Astrocyte (in vitro differentiated cells and primary cell): ENCODE measurements at regions not wholly inside any gene's neighbourhood (a gene's known extent, or its start where the extent isn't known, plus 50 kb on each side); places are given as distances from the start of the nearest gene placed in this dataset.

Source experiments
- DNase-seq: peaks from one replicate; pipeline ENCODE4 v3.0.0-alpha.2; 2010; ENCODE audit warnings: low read depth
- FAIRE-seq: peaks from 2 replicates; lab custom pipeline; 2011; peaks lifted over from hg19 to GRCh38; lab: Jason Lieb, UNC
- H2AFZ ChIP-seq: 2 replicates; pipeline ENCODE4 v1.6.0; 2012; ENCODE audit warnings: low read depth, low read length, inconsistent platforms
- H3K27ac ChIP-seq: 2 replicates; pipeline ENCODE4 v1.5.1; 2011; ENCODE audit warnings: low read depth, low read length, inconsistent platforms
- H3K27me3 ChIP-seq: 2 replicates; pipeline ENCODE4 v1.6.0; 2011; ENCODE audit warnings: low read length, inconsistent platforms; ENCODE audit not compliant: insufficient read depth
- H3K36me3 ChIP-seq: 2 replicates; pipeline ENCODE4 v1.5.1; 2011; ENCODE audit warnings: low read length, inconsistent platforms; ENCODE audit not compliant: insufficient read depth
- H3K4me1 ChIP-seq: 2 replicates; pipeline ENCODE4 v1.5.1; 2011; ENCODE audit warnings: low read length, inconsistent platforms; ENCODE audit not compliant: insufficient read depth
- H3K4me2 ChIP-seq: 2 replicates; pipeline ENCODE4 v1.6.0; 2012; ENCODE audit warnings: low read length, inconsistent platforms
- H3K4me3 ChIP-seq: 2 replicates; pipeline ENCODE4 v1.5.1; 2011; ENCODE audit warnings: low read depth, mild to moderate bottlenecking, low read length, inconsistent platforms; ENCODE audit not compliant: insufficient read depth
- H3K79me2 ChIP-seq: 2 replicates; pipeline ENCODE4 v1.6.0; 2012; ENCODE audit warnings: mild to moderate bottlenecking, low read length, inconsistent platforms; ENCODE audit not compliant: insufficient read depth
- H3K9ac ChIP-seq: 2 replicates; pipeline ENCODE4 v1.6.0; 2012; ENCODE audit warnings: mild to moderate bottlenecking, low read length, inconsistent platforms
- H3K9me3 ChIP-seq: 2 replicates; pipeline ENCODE4 v1.5.1; 2012; ENCODE audit warnings: low read depth, mild to moderate bottlenecking, low read length, inconsistent platforms; ENCODE audit not compliant: insufficient read depth
- H4K20me1 ChIP-seq: 2 replicates; pipeline ENCODE4 v1.6.0; 2012; ENCODE audit warnings: low read length, inconsistent platforms; ENCODE audit not compliant: insufficient read depth
- H3K27ac Mint-ChIP-seq: one replicate; pipeline ENCODE4 v1.8.0; 2021; ENCODE audit warnings: mild to moderate bottlenecking, mixed read lengths; ENCODE audit not compliant: unreplicated experiment
- H3K27me3 Mint-ChIP-seq: one replicate; pipeline ENCODE4 v1.8.0; 2021; ENCODE audit warnings: low read depth, mixed read lengths; ENCODE audit not compliant: unreplicated experiment
- H3K36me3 Mint-ChIP-seq: one replicate; pipeline ENCODE4 v1.8.0; 2021; ENCODE audit warnings: low read depth, mixed read lengths; ENCODE audit not compliant: unreplicated experiment
- H3K4me1 Mint-ChIP-seq: one replicate; pipeline ENCODE4 v1.8.0; 2021; ENCODE audit warnings: low read depth, mixed read lengths; ENCODE audit not compliant: unreplicated experiment
- H3K4me3 Mint-ChIP-seq: one replicate; pipeline ENCODE4 v1.8.0; 2021; ENCODE audit warnings: mild to moderate bottlenecking, moderate library complexity, mixed read lengths; ENCODE audit not compliant: unreplicated experiment
- H3K9me3 Mint-ChIP-seq: one replicate; pipeline ENCODE4 v1.8.0; 2021; ENCODE audit warnings: mild to moderate bottlenecking, mixed read lengths; ENCODE audit not compliant: unreplicated experiment
- CTCF ChIP-seq: IDR thresholded peaks from 2 replicates; pipeline ENCODE4 v1.5.1; 2011; ENCODE audit warnings: low read depth, mild to moderate bottlenecking, inconsistent platforms, low read length, moderate library complexity; ENCODE audit not compliant: insufficient read depth
- EZH2 ChIP-seq: IDR thresholded peaks from 2 replicates; pipeline ENCODE4 v1.6.1; 2012; ENCODE audit warnings: mild to moderate bottlenecking, low read length, inconsistent platforms; ENCODE audit not compliant: insufficient read depth

- H3K4me2 ChIP-seq: no peak overlapping the region
- no peaks in the 10 kb centered on the region for H3K27me3 ChIP-seq
- DNase-seq (no peak), FAIRE-seq (no peak)
- H3K4me1 ChIP-seq: no peaks in the 10 kb centered on the region
- Mint-ChIP-seq H3K27me3 (peaks cover 2% of the 10 kb centered on the region), H3K4me3 (no peak overlapping the region), H3K27ac (no peak overlapping the region), H3K36me3 (no peaks in the 10 kb centered on the region), H3K4me1 (no peaks in the 10 kb centered on the region), H3K9me3 (peaks cover 2% of the 10 kb centered on the region)
- no peak for TF ChIP-seq EZH2
- TF ChIP-seq CTCF: no peak
- H3K9me3 ChIP-seq: peaks cover 5% of the 10 kb centered on the region
- no peaks in the 10 kb centered on the region for H4K20me1 ChIP-seq
- no peak overlapping the region for H3K4me3 ChIP-seq
- no peaks in the 10 kb centered on the region for H3K36me3 ChIP-seq
- no peaks in the 10 kb centered on the region for H3K79me2 ChIP-seq
- H2AFZ ChIP-seq: no peak overlapping the region
- no peak overlapping the region for H3K9ac ChIP-seq
- H3K27ac ChIP-seq: no peak overlapping the region
Observed at GRCh38 chr3:18648159-18648558, 223.0 kb upstream of the SATB1 start.

- no peaks in the 10 kb centered on the region for H3K4me1 Mint-ChIP-seq
- peaks cover 6% of the 10 kb centered on the region for H3K9me3 Mint-ChIP-seq
- H3K4me3 Mint-ChIP-seq: no peak overlapping the region
- no peak for TF ChIP-seq CTCF
- no peaks in the 10 kb centered on the region for H3K4me1 ChIP-seq
- peaks cover 7% of the 10 kb centered on the region for H3K9me3 ChIP-seq
- no peak overlapping the region for H3K4me3 ChIP-seq
- no peaks in the 10 kb centered on the region for H3K27me3 ChIP-seq
- no peaks in the 10 kb centered on the region for H3K36me3 ChIP-seq
- no peaks in the 10 kb centered on the region for H3K79me2 ChIP-seq
- H3K27me3 Mint-ChIP-seq: peaks cover 2% of the 10 kb centered on the region
- no peaks in the 10 kb centered on the region for H3K36me3 Mint-ChIP-seq
- H4K20me1 ChIP-seq: no peaks in the 10 kb centered on the region
- H3K27ac ChIP-seq: no peak overlapping the region
- DNase-seq (no peak), FAIRE-seq (no peak)
- H2AFZ ChIP-seq: no peak overlapping the region
- H3K9ac ChIP-seq: no peak overlapping the region
- H3K27ac Mint-ChIP-seq: no peak overlapping the region
- H3K4me2 ChIP-seq: no peak overlapping the region
Observed at GRCh38 chr3:18645619-18646018, 220.5 kb upstream of the SATB1 start.

GRCh38 chr3:18643281-18643680 is 218.1 kb upstream of the SATB1 start:
- Mint-ChIP-seq H3K4me1 (no peaks in the 10 kb centered on the region), H3K9me3 (peaks cover 6% of the 10 kb centered on the region), H3K36me3 (no peaks in the 10 kb centered on the region), H3K27me3 (no peaks in the 10 kb centered on the region), H3K27ac (no peak overlapping the region), H3K4me3 (no peak overlapping the region)
- Histone ChIP-seq H3K79me2 (no peaks in the 10 kb centered on the region), H3K27ac (no peak overlapping the region), H3K9ac (no peak overlapping the region), H3K4me2 (no peak overlapping the region), H4K20me1 (no peaks in the 10 kb centered on the region), H3K9me3 (peaks cover 7% of the 10 kb centered on the region), H2AFZ (no peak overlapping the region), H3K36me3 (no peaks in the 10 kb centered on the region), H3K4me3 (no peak overlapping the region), H3K4me1 (no peaks in the 10 kb centered on the region), H3K27me3 (no peaks in the 10 kb centered on the region)
- DNase-seq (no peak), FAIRE-seq (no peak)
- no peak for TF ChIP-seq EZH2
- TF ChIP-seq CTCF: no peak
